Esophagus squamous epithelium (tissue), 4 donors: ENCODE measurements at regions not wholly inside any gene's neighbourhood (a gene's known extent, or its start where the extent isn't known, plus 50 kb on each side); places are given as distances from the start of the nearest gene placed in this dataset.

Source experiments
- CTCF ChIP-seq, 6 experiments: fragments of 450-650 bp in 4 of 6; fragments of 200-600 bp in 2 of 6; sonication (generic) in 2 of 6; IDR thresholded peaks; one replicate each; pipeline ENCODE4 v1.5.1; 2016 to 2019; ENCODE audit warnings: antibody characterized with exemption in 6 of 6, mild to moderate bottlenecking in 4 of 6, moderate library complexity in 4 of 6
- POLR2A ChIP-seq, 4 donors: fragments of 450-650 bp; IDR thresholded peaks; one replicate each; pipeline ENCODE4 v1.6.1; 2017; ENCODE audit warnings: antibody characterized with exemption in 4 of 4, mild to moderate bottlenecking in 4 of 4, moderate library complexity in 3 of 4

GRCh38 chr12:67484791-67485480, 163.6 kb upstream of the DYRK2 start:
- TF ChIP-seq CTCF (IDR thresholded peaks at IDR 0.05) = no peak
- no peak for TF ChIP-seq POLR2A (IDR thresholded peaks at IDR 0.05)
